ENCODE measurements at regions not wholly inside any gene's neighbourhood (a gene's known extent, or its start where the extent isn't known, plus 50 kb on each side); places are given as distances from the start of the nearest gene placed in this dataset.

DNA sequence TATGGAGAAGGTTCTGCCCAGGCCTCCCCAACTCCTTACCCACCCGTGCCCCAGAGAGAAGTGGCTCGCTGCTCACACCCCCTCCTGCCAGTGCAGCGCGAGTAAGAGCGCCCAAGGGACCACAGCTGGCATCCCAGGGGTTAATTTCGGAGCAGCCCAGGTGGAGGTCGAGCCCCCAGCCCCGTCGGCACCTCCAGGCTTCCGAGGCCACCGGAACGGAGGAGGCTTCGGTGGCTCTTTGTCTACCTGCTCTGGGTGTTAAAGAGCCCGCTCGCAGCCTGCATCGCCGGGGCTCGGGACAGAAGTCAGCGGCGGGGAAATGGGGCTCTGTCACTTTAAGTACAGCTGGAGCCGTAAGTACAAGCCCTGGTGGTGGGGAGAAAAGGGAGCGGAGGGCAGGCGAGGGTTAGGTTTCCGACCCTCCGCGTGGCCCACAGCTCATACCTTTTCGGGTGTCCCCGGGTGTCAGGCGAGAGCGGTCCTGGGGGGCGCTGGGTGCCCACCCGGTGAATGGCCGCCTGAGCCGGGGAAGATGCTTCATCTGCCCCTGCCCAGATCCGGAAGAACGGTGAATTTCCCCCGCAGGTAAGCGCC, 89.4 kb upstream of the IPO9 start:
- peaks cover 12% of the 10 kb centered on the region for H3K36me3 Mint-ChIP-seq (ENCODE audit: low read depth)
- H3K27me3 Mint-ChIP-seq (ENCODE audit: low read depth, poor library complexity) = peaks cover 6% of the 10 kb centered on the region
- H3K9me3 Mint-ChIP-seq = no peaks in the 10 kb centered on the region
- H3K4me3 Mint-ChIP-seq = peak overlapping the region; percentile 96
- H3K27ac Mint-ChIP-seq = no peak overlapping the region
- TF ChIP-seq, protein P1, sequence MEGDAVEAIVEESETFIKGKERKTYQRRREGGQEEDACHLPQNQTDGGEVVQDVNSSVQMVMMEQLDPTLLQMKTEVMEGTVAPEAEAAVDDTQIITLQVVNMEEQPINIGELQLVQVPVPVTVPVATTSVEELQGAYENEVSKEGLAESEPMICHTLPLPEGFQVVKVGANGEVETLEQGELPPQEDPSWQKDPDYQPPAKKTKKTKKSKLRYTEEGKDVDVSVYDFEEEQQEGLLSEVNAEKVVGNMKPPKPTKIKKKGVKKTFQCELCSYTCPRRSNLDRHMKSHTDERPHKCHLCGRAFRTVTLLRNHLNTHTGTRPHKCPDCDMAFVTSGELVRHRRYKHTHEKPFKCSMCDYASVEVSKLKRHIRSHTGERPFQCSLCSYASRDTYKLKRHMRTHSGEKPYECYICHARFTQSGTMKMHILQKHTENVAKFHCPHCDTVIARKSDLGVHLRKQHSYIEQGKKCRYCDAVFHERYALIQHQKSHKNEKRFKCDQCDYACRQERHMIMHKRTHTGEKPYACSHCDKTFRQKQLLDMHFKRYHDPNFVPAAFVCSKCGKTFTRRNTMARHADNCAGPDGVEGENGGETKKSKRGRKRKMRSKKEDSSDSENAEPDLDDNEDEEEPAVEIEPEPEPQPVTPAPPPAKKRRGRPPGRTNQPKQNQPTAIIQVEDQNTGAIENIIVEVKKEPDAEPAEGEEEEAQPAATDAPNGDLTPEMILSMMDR (IDR thresholded peaks at IDR 0.05) = no peak
- H3K4me1 Mint-ChIP-seq = peaks cover 79% of the 10 kb centered on the region
- DNase-seq = peak; percentile 70

DNA sequence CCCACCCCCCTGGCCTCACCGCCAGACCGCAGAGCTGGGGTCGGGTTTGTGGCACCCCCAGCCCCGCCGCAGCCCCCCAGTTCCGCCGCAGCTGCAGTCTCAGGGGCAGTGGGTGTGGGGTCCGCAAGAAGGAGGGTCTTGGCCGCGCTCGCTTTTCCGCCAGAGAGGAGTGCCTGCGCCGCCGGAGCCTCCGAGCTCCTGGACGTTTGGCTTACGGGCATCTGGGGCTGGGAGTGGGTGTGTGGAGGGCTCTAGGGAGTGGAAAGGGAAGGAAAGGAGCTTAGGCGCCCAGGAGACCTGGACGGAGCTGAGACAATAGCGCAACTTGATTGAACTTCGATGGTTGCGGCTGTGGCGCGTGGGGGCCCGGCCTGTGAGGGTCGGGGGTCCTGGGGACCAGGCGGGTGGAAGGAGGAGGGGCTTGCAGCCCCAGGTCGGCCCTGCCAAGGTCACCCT, 88.8 kb upstream of the IPO9 start:
- Mint-ChIP-seq H3K9me3 (no peaks in the 10 kb centered on the region), H3K4me3 (peak overlapping the region; percentile 96), H3K4me1 (peaks cover 73% of the 10 kb centered on the region), H3K27me3 (ENCODE audit: low read depth, poor library complexity) (peaks cover 4% of the 10 kb centered on the region), H3K27ac (peak overlapping the region; percentile 94), H3K36me3 (ENCODE audit: low read depth) (peaks cover 12% of the 10 kb centered on the region)
- DNase-seq = peak; percentile 54
- TF ChIP-seq, protein P1 (IDR thresholded peaks at IDR 0.05) = no peak

DNA sequence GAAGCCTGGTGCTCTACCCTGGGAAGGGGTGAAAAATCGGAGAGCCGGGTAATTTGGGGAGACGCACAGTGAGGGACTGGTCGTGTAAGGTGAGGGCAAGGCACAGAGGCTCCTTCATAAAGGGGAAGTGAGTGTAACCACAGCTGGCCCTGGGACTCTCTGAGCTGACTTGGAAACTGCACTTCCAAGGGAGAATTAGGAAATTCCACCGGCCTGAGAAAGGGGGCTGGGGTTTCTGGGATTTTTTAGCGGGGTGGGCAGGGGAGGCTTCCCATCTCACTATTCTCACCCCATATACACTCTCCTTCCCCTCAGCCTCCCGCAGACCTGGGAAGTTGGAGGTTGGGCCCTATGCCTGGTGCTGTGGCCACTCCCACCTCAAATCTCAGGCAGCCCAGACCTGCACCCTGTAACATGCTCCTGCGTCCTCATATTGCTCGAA, 88.3 kb upstream of the IPO9 start:
- no peaks in the 10 kb centered on the region for H3K9me3 Mint-ChIP-seq
- H3K4me3 Mint-ChIP-seq = peak overlapping the region; percentile 96
- TF ChIP-seq, protein P1 (IDR thresholded peaks at IDR 0.05) = no peak
- H3K4me1 Mint-ChIP-seq = peaks cover 68% of the 10 kb centered on the region
- peaks cover 12% of the 10 kb centered on the region for H3K36me3 Mint-ChIP-seq (ENCODE audit: low read depth)
- no peak for DNase-seq
- peaks cover 3% of the 10 kb centered on the region for H3K27me3 Mint-ChIP-seq (ENCODE audit: low read depth, poor library complexity)
- peak overlapping the region; percentile 94 for H3K27ac Mint-ChIP-seq

DNA sequence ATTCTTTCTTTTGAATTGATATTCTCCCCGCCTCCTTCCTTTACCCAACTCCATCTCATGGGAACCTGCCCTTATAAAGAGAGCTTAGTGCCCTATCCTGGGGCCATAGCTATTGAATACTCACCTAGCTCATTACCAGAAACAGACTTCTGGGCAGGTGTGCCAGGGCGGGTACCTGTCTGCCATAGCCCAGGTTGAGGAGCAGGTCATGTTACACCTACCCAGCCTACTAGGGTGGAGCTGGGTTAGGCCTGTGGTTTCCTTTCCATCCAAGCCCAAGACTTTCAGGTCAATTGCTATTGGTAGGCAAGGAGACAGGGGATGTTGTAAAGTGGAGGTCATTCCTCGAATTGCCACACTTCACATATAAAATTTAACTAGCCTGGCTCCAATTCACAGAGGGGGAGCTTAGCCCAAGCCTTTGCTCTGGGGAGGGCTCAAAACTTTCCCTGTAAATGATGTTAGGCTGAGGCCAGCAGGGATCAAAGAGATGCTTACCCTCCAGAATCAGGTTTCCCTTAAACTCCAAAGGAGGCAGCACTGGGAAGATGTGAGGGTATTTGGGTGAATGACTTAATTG, 87.1 kb upstream of the IPO9 start:
- TF ChIP-seq, protein P1 (IDR thresholded peaks at IDR 0.05) = no peak
- H3K9me3 Mint-ChIP-seq = no peaks in the 10 kb centered on the region
- peaks cover 3% of the 10 kb centered on the region for H3K27me3 Mint-ChIP-seq (ENCODE audit: low read depth, poor library complexity)
- peaks cover 63% of the 10 kb centered on the region for H3K4me1 Mint-ChIP-seq
- DNase-seq = no peak
- H3K36me3 Mint-ChIP-seq (ENCODE audit: low read depth) = peaks cover 18% of the 10 kb centered on the region
- H3K27ac Mint-ChIP-seq = peak overlapping the region; percentile 88
- peak overlapping the region; percentile 96 for H3K4me3 Mint-ChIP-seq

DNA sequence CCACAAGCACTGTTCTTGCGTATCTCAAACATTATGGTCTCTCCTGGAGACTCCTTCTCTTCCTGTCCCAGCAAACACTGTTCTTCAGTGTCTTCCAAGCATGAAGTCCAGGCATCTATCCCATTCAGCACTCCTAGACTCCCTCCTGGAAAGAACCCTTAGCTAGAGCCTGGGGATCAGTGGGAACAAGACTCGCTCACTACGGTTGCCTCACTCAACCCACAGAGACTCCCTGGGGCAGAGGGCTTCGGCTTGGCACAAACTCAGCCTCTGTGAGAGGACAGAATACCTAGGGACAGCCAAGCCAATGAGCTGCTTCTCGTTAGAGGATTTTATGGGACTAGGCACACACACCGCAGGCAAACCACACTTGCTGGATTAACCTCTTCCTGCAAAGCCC, 86.5 kb upstream of the IPO9 start:
- peak overlapping the region; percentile 7 for H3K27ac Mint-ChIP-seq
- TF ChIP-seq, protein P1 (IDR thresholded peaks at IDR 0.05) = no peak

More for the DNA sequence above, 86.5 kb upstream of the IPO9 start:
- Mint-ChIP-seq H3K4me3 (peak overlapping the region; percentile 14), H3K36me3 (ENCODE audit: low read depth) (peaks cover 18% of the 10 kb centered on the region), H3K9me3 (no peaks in the 10 kb centered on the region), H3K4me1 (peaks cover 63% of the 10 kb centered on the region), H3K27me3 (ENCODE audit: low read depth, poor library complexity) (peaks cover 3% of the 10 kb centered on the region)
- DNase-seq = no peak

All from nephron progenitor cell (in vitro differentiated cells).